CD4-positive, alpha-beta T cell treated with Interleukin-4 for 4 hours (primary cell): ENCODE measurements at regions not wholly inside any gene's neighbourhood (a gene's known extent, or its start where the extent isn't known, plus 50 kb on each side); places are given as distances from the start of the nearest gene placed in this dataset.
"Not testable (repeated sequence)": the region's sequence is repeated elsewhere in the genome, so short reads cannot be mapped to it uniquely, and the experiment has no call there.

Source experiments
- DNase-seq: peaks from one replicate; pipeline ENCODE4 v3.0.0-alpha.2; 2020

- no peak for DNase-seq
Measured at GRCh38 chr10:28449382-28449781, 83.5 kb upstream of the WAC start.

- DNase-seq, result no peak
Measured at GRCh38 chr10:28449926-28450325, 83.0 kb upstream of the WAC start.

- DNase-seq, result no peak
Measured at GRCh38 chr10:28453926-28454325, 79.0 kb upstream of the WAC start.

DNA sequence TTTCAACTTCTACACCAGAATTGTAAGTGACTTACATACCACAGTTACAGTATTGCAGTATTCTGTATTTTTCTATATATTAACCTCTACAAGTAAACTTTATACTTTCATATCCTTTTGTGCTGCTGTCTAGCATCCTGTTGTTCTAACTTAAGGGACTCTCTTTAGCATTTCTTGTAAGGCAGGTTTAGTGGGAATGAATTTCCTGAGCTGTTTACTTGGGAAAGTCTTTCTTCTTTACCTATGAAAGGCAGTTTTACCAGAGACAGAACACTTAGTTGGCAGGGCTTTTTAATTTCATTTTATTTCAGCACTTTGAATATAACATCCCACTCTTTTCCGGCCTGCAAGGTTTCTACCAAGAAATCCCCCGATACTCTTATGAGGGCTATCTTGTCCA is 75.8 kb upstream of the WAC start:
- DNase-seq, result no peak

- DNase-seq, result not testable (repeated sequence)
Measured at GRCh38 chr10:28457873-28458272, 75.0 kb upstream of the WAC start.

- no peak for DNase-seq
Measured at GRCh38 chr10:28459453-28460144, 73.3 kb upstream of the WAC start.

DNA sequence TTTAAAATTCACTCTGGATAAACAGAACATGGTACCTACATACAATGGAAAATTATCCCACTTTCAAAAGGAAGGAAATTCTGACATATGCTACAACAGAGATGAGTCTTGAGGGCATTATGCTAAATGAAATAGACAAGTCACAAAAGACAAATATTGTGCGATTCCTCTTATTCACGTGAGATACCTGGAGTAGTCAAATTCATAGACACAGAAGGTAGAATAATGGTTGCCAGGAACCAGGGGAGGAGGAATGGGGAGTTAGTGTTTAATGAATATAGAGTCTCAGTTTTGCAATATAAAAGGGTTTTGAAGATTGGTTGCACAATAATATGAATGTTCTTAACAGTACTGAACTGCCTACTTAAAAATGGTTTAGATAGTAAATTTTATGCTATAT is 69.8 kb upstream of the WAC start:
- no peak for DNase-seq

- no peak for DNase-seq
Measured at GRCh38 chr10:28463676-28464395, 69.1 kb upstream of the WAC start.

DNA sequence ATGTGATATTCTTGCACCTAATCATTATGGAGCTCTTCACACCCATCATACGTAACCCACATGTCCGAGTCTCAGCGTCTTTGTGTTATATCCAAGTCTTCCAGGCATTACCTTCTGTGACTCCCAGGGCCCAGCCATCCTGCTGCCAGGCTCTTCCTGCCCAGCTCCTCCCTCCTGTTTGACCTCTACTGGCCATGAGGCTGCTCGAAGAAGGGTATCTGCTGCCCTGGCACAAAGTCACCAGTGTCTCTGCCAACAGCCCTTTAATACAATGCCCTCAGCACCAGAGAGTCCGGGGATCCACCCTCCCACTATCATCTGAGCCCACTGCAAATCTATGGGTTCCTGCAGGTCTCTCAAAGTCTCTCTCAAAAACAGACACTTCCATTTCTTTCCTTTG is 65.3 kb upstream of the WAC start:
- DNase-seq, result no peak

DNA sequence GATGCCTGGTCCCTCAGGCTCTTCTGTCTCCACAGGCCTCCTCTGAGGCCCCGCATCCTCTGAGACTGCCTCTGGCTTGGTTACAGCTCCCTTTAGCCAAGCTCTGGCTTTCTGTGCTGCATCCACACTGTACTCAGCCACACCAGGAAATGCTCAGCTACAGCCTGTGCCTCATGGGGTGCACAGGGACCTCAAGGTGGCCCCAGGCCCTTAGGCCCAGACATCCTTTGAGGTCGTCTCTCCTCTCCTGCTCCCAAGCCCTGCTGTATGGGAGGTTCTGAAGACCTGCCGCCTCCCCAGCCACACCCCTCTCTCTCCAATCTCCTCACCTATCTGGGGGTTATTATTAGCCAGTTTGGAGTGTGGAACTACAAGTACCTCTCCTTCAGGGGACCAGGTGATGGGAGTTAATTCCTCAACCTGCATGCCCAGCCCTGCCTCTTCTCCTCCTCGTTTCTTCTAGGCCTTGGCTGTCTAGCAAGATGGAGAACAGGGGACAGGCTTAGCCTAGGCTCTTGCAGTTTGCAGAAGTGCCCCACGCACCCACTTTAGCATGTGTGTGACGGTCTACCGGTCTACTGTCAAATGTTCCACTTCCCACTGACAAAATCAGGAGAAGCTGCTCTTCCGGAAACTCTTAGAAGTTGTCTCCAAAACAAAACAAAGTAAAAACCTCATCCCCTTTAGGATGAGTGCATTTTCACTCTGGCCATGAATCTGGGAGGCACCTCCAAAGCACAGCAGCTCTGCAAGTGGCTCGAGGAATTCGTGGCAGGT is 64.0 kb upstream of the WAC start:
- no peak for DNase-seq

GRCh38 chr10:28470873-28471651 is 61.9 kb upstream of the WAC start:
- DNase-seq, result no peak

DNA sequence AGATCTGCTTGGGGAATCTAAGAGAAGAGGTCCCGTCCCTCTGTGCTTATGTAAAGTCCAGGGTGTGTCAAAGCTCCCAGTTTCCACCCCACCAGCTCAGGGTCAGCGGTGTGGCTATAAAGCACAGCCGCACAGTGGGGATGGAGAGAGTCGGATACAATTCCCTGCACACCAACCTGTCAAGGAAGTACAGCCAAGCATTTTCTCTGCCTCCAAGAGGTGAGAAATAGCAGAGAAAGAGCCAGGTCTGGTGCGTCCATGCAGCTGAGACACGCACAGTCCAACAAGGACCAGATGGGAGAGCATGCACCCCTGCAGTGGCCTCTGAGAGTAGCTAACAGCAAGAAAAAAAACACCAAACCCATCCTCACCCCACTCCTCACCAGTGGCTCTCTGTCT is 61.3 kb upstream of the WAC start:
- no peak for DNase-seq

GRCh38 chr10:28478646-28479045 is 54.3 kb upstream of the WAC start:
- DNase-seq, result no peak

GRCh38 chr10:28479425-28479865 is 53.5 kb upstream of the WAC start:
- DNase-seq, result no peak

GRCh38 chr10:28479927-28480627 is 52.8 kb upstream of the WAC start:
- DNase-seq, result no peak

DNA sequence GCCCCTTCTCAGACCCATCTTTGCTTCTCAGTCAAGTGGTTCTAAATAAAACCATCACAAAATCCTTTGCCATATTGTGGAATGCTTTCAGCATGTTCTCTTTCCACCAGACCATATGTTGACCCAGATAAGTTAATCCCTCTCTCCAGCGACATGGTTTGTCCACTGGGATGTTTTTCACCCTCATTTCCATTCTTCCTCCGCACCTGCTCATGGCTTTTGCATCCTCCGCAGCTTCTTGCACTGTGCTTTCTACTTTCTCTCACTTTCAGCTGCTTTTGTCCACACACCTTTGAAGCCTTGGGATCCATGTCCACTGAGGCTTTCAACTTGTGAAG is 52.3 kb upstream of the WAC start:
- DNase-seq, result no peak

GRCh38 chr10:28481346-28481745 is 51.6 kb upstream of the WAC start:
- DNase-seq, result not testable (repeated sequence)

DNA sequence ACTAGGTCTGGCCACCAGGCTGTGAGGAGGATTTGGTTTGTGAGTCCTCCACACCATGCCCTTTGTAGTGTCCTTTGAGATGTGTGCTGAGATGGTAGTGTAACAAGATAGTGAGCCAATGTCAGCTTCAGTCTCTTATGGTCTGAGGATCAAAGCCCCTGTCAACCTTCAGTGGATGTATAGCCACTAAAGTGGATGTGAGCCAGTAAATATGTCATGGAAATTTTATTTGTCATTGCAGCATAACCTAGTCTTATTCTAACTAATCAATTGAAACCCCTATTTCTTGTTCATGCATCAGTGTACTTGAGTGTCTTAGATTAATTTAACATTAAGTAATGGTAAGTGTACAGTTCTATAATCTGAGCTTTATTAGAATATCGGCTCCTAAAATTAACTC is 51.0 kb upstream of the WAC start:
- DNase-seq, result no peak
